ENCODE measurements at regions not wholly inside any gene's neighbourhood (a gene's known extent, or its start where the extent isn't known, plus 50 kb on each side); places are given as distances from the start of the nearest gene placed in this dataset.

- Mint-ChIP-seq H3K4me1 (ENCODE audit: low read depth) (no peaks in the 10 kb centered on the region), H3K27me3 (ENCODE audit: insufficient read depth) (no peaks in the 10 kb centered on the region), H3K36me3 (ENCODE audit: low read depth) (no peaks in the 10 kb centered on the region), H3K9me3 (peaks cover 7% of the 10 kb centered on the region), H3K27ac (no peak overlapping the region), H3K4me3 (no peak overlapping the region)
- intact Hi-C loops (cut with micrococcal nuclease), result no loop called here
- no peak for DNase-seq (ENCODE audit: low spot score)
Observed at GRCh38 chr4:136805617-136806016, 726.7 kb downstream of the PCDH18 start.

- Mint-ChIP-seq H3K4me1 (ENCODE audit: low read depth) (no peaks in the 10 kb centered on the region), H3K4me3 (no peak overlapping the region), H3K9me3 (peaks cover 7% of the 10 kb centered on the region), H3K27ac (no peak overlapping the region), H3K27me3 (ENCODE audit: insufficient read depth) (peaks cover 2% of the 10 kb centered on the region), H3K36me3 (ENCODE audit: low read depth) (no peaks in the 10 kb centered on the region)
- DNase-seq (ENCODE audit: low spot score), result no peak
- intact Hi-C loops (cut with micrococcal nuclease), result no loop called here
Observed at GRCh38 chr4:136803433-136803832, 728.9 kb downstream of the PCDH18 start.

- H3K9me3 Mint-ChIP-seq, result peaks cover 7% of the 10 kb centered on the region
- no peaks in the 10 kb centered on the region for H3K4me1 Mint-ChIP-seq (ENCODE audit: low read depth)
- intact Hi-C loops (cut with micrococcal nuclease), result no loop called here
- H3K4me3 Mint-ChIP-seq, result no peak overlapping the region
- no peak overlapping the region for H3K27ac Mint-ChIP-seq
- peaks cover 2% of the 10 kb centered on the region for H3K27me3 Mint-ChIP-seq (ENCODE audit: insufficient read depth)
- no peak for DNase-seq (ENCODE audit: low spot score)
- H3K36me3 Mint-ChIP-seq (ENCODE audit: low read depth), result no peaks in the 10 kb centered on the region
Observed at GRCh38 chr4:136800248-136800647, 732.0 kb downstream of the PCDH18 start.

GRCh38 chr4:136796953-136797352 lies 735.3 kb downstream of the PCDH18 start:
- H3K9me3 Mint-ChIP-seq, result no peaks in the 10 kb centered on the region
- no peaks in the 10 kb centered on the region for H3K4me1 Mint-ChIP-seq (ENCODE audit: low read depth)
- no peak overlapping the region for H3K27ac Mint-ChIP-seq
- no peak overlapping the region for H3K4me3 Mint-ChIP-seq
- H3K36me3 Mint-ChIP-seq (ENCODE audit: low read depth), result no peaks in the 10 kb centered on the region
- DNase-seq (ENCODE audit: low spot score), result no peak
- peaks cover 2% of the 10 kb centered on the region for H3K27me3 Mint-ChIP-seq (ENCODE audit: insufficient read depth)
- intact Hi-C loops (cut with micrococcal nuclease), result no loop called here

DNA sequence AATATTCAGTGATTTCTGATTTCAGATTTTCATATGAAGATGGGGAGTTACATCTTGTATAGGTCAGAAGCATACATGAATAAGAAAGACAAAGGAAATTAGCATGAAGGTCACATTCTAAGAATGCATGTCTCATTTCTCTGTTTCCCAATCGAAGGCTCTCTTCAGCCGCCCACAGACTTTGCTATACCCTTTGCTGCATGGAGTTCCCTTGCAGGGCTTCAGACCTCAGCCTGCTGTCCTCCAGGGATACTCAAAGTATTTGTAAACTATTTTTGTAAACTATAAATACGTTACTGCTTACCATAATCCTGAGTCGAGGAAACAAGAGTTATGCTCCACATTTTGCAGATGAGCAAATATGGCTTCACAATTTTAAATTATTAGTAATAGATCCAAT lies 738.4 kb downstream of the PCDH18 start:
- Mint-ChIP-seq H3K4me3 (no peak overlapping the region), H3K36me3 (ENCODE audit: low read depth) (no peaks in the 10 kb centered on the region), H3K9me3 (no peaks in the 10 kb centered on the region), H3K4me1 (ENCODE audit: low read depth) (no peaks in the 10 kb centered on the region), H3K27me3 (ENCODE audit: insufficient read depth) (peaks cover 1% of the 10 kb centered on the region), H3K27ac (no peak overlapping the region)
- intact Hi-C loops (cut with micrococcal nuclease), result no loop called here
- no peak for DNase-seq (ENCODE audit: low spot score)

DNA sequence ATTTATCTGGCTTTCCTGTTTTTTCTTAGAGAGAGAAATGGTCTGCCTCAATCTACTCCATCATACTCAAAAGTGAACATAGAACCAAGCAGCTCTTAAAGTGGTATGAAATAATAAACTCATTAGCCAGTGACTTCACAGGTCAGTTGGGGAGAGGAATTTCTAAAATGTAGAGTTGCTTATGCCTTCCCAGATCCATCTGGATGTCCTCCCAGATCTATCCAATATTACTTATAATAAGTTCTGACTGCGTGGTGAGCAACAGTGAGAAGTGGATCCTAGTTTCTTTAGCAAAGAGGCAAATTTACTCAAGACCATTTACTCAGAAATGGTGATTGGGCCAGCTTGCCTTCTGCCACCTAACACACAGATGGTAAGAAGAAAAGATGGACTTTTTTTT lies 748.0 kb downstream of the PCDH18 start:
- intact Hi-C loops (cut with micrococcal nuclease), result no loop called here
- Mint-ChIP-seq H3K4me3 (no peak overlapping the region), H3K36me3 (ENCODE audit: low read depth) (no peaks in the 10 kb centered on the region), H3K9me3 (no peaks in the 10 kb centered on the region), H3K27ac (no peak overlapping the region), H3K4me1 (ENCODE audit: low read depth) (no peaks in the 10 kb centered on the region), H3K27me3 (ENCODE audit: insufficient read depth) (no peaks in the 10 kb centered on the region)
- DNase-seq (ENCODE audit: low spot score), result no peak

GRCh38 chr4:136769717-136770116 lies 762.6 kb downstream of the PCDH18 start:
- no peak for DNase-seq (ENCODE audit: low spot score)
- no peaks in the 10 kb centered on the region for H3K27me3 Mint-ChIP-seq (ENCODE audit: insufficient read depth)
- no peaks in the 10 kb centered on the region for H3K9me3 Mint-ChIP-seq
- intact Hi-C loops (cut with micrococcal nuclease), result no loop called here
- no peak overlapping the region for H3K27ac Mint-ChIP-seq
- H3K36me3 Mint-ChIP-seq (ENCODE audit: low read depth), result no peaks in the 10 kb centered on the region
- no peaks in the 10 kb centered on the region for H3K4me1 Mint-ChIP-seq (ENCODE audit: low read depth)
- no peak overlapping the region for H3K4me3 Mint-ChIP-seq

DNA sequence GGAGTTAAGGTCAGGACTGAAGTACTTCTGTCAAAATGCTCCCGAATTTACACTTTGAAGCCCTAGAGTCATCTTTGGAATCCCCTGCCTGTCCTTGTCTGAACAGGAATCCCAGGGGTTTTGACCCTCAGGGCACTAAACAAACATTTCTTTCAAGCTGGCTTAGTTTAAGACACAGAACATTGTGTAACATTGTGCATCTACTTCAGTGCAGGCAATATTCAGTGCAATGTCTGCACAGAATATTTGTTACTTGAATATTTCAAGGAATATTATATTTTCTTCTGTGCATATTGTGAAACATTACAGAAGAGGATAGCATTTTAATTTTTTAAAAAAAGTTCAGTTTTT lies 763.4 kb downstream of the PCDH18 start:
- Mint-ChIP-seq H3K9me3 (no peaks in the 10 kb centered on the region), H3K27me3 (ENCODE audit: insufficient read depth) (no peaks in the 10 kb centered on the region), H3K36me3 (ENCODE audit: low read depth) (no peaks in the 10 kb centered on the region), H3K4me1 (ENCODE audit: low read depth) (no peaks in the 10 kb centered on the region), H3K4me3 (no peak overlapping the region), H3K27ac (no peak overlapping the region)
- intact Hi-C loops (cut with micrococcal nuclease), result no loop called here
- no peak for DNase-seq (ENCODE audit: low spot score)

GRCh38 chr4:136768213-136768924 lies 763.9 kb downstream of the PCDH18 start:
- H3K4me1 Mint-ChIP-seq (ENCODE audit: low read depth), result no peaks in the 10 kb centered on the region
- no peaks in the 10 kb centered on the region for H3K27me3 Mint-ChIP-seq (ENCODE audit: insufficient read depth)
- no peaks in the 10 kb centered on the region for H3K9me3 Mint-ChIP-seq
- no peak overlapping the region for H3K4me3 Mint-ChIP-seq
- no peak overlapping the region for H3K27ac Mint-ChIP-seq
- no peaks in the 10 kb centered on the region for H3K36me3 Mint-ChIP-seq (ENCODE audit: low read depth)
- no peak for DNase-seq (ENCODE audit: low spot score)
- intact Hi-C loops (cut with micrococcal nuclease), result no loop called here

- DNase-seq (ENCODE audit: low spot score), result no peak
- Mint-ChIP-seq H3K4me3 (no peak overlapping the region), H3K4me1 (ENCODE audit: low read depth) (no peaks in the 10 kb centered on the region), H3K27me3 (ENCODE audit: insufficient read depth) (no peaks in the 10 kb centered on the region), H3K27ac (no peak overlapping the region), H3K9me3 (no peaks in the 10 kb centered on the region), H3K36me3 (ENCODE audit: low read depth) (no peaks in the 10 kb centered on the region)
- intact Hi-C loops (cut with micrococcal nuclease), result no loop called here
Observed at GRCh38 chr4:136763919-136764318, 768.4 kb downstream of the PCDH18 start.

GRCh38 chr4:136755531-136755916 lies 776.8 kb downstream of the PCDH18 start:
- H3K4me1 Mint-ChIP-seq (ENCODE audit: low read depth), result no peaks in the 10 kb centered on the region
- no peak for DNase-seq (ENCODE audit: low spot score)
- no peak overlapping the region for H3K27ac Mint-ChIP-seq
- H3K27me3 Mint-ChIP-seq (ENCODE audit: insufficient read depth), result no peaks in the 10 kb centered on the region
- no peak overlapping the region for H3K4me3 Mint-ChIP-seq
- intact Hi-C loops (cut with micrococcal nuclease), result no loop called here
- no peaks in the 10 kb centered on the region for H3K36me3 Mint-ChIP-seq (ENCODE audit: low read depth)
- no peaks in the 10 kb centered on the region for H3K9me3 Mint-ChIP-seq

DNA sequence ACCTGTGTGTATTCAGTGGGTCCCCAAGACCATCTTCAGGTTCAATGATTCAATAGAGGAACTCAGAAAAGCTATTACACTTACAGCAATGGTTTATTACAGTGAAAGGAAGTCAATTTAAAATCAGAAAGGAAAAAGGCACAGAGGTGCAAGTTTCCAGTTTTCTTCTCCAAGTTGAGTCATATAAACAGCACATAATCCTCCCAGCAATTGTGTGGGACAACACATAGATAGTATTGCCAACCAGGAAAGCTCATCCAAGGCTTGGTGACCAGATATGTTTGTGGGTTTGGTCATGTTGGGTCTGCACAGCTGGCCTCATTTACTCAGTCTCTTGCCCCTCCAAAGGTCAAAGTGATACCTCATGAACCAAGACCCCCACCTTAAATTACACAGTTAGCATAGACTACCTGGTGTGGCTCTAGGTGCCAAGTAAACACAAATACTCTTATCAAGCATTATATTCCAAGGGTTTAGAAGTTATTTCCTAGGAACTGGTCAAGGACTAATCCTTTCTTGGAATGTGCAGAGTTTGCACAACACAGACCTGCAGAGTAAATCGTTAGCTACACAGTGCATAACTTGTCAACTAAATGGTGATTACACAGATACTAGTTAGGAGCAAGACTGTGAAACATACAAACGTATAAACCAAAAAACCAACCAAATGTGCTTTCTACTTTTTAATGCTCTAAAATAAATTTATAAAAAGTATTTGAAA lies 777.3 kb downstream of the PCDH18 start:
- DNase-seq (ENCODE audit: low spot score), result no peak
- H3K27ac Mint-ChIP-seq, result no peak overlapping the region
- no peaks in the 10 kb centered on the region for H3K27me3 Mint-ChIP-seq (ENCODE audit: insufficient read depth)
- H3K4me1 Mint-ChIP-seq (ENCODE audit: low read depth), result no peaks in the 10 kb centered on the region
- H3K4me3 Mint-ChIP-seq, result no peak overlapping the region
- H3K9me3 Mint-ChIP-seq, result no peaks in the 10 kb centered on the region
- no peaks in the 10 kb centered on the region for H3K36me3 Mint-ChIP-seq (ENCODE audit: low read depth)
- intact Hi-C loops (cut with micrococcal nuclease), result no loop called here

GRCh38 chr4:136751556-136751955 lies 780.7 kb downstream of the PCDH18 start:
- Mint-ChIP-seq H3K36me3 (ENCODE audit: low read depth) (no peaks in the 10 kb centered on the region), H3K4me3 (no peak overlapping the region), H3K27me3 (ENCODE audit: insufficient read depth) (no peaks in the 10 kb centered on the region), H3K9me3 (no peaks in the 10 kb centered on the region), H3K27ac (no peak overlapping the region), H3K4me1 (ENCODE audit: low read depth) (no peaks in the 10 kb centered on the region)
- intact Hi-C loops (cut with micrococcal nuclease), result no loop called here
- no peak for DNase-seq (ENCODE audit: low spot score)

DNA sequence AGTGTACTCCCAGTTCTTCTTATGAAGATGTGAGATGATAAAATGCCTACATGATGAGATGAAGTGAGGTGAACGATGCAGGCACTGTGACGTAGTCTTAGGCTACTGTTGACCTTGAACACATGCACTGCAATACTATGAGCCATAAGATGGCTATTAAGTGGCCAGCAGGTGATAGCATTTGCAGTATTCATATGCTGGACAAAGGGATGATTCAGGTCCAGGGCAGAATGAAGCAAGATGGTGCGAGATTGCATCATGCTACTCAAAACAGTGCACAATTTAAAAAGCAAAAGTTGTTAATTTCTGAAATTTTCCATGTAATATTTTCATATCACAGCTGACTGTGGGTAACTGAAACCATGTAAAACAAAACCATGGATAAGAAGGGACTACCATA lies 781.4 kb downstream of the PCDH18 start:
- H3K36me3 Mint-ChIP-seq (ENCODE audit: low read depth), result no peaks in the 10 kb centered on the region
- H3K4me3 Mint-ChIP-seq, result no peak overlapping the region
- DNase-seq (ENCODE audit: low spot score), result no peak
- intact Hi-C loops (cut with micrococcal nuclease), result no loop called here
- H3K4me1 Mint-ChIP-seq (ENCODE audit: low read depth), result no peaks in the 10 kb centered on the region
- H3K27ac Mint-ChIP-seq, result no peak overlapping the region
- no peaks in the 10 kb centered on the region for H3K27me3 Mint-ChIP-seq (ENCODE audit: insufficient read depth)
- H3K9me3 Mint-ChIP-seq, result no peaks in the 10 kb centered on the region

Data from activated T-helper 1 cell treated with anti-CD3 and anti-CD28 coated beads, Interleukin-12 subunit alpha, Interleukin-12 subunit beta, Interleukin-2, Interleukin-4 antibody, amounts not matched to agents 30 ng/mL and 10 ng/mL and 1 ng/mL, durations not matched to agents 14 hours and 24 hours and 36 hours (primary cell).